MM.1S (cell line): ENCODE measurements at regions not wholly inside any gene's neighbourhood (a gene's known extent, or its start where the extent isn't known, plus 50 kb on each side); places are given as distances from the start of the nearest gene placed in this dataset.

Experiments
- CTCF ChIP-seq: fragments of 300-600 bp; sonication (generic); IDR thresholded peaks from 2 replicates; pipeline ENCODE4 v1.5.1; 2016; ENCODE audit warnings: antibody characterized with exemption, low read length, mixed read lengths
- EZH2 ChIP-seq: fragments of 300-600 bp; sonication (generic); optimal IDR thresholded peaks from 2 replicates; pipeline ENCODE3; 2017; ENCODE audit warnings: low read depth, mild to moderate bottlenecking, antibody characterized with exemption, low read length, mixed read lengths
- EZH2phosphoT487 ChIP-seq: fragments of 300-600 bp; sonication (generic); IDR thresholded peaks from 2 replicates; pipeline ENCODE4 v1.6.1; 2018; ENCODE audit warnings: antibody characterized with exemption, low read length

DNA sequence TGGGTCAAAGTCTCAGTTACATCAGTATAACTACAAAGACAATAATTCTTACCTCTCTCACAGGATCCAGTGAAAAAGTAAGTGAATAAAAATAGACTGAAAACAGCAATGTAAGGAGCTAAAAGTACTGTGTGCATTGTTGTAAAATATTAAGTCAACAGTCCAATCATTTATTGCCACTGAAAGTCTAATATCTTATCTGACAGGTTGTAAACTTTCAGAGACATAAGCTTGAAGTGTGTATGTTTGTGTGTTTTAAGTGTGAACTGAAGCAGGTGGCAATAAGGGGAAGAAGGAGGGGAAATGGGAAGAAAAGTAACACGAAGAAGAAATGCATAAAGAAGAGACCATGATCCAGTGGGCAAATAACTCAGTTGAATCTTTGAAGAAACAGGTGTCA, 229.7 kb upstream of the TAS2R1 start:
- TF ChIP-seq CTCF (no peak), EZH2 (no peak), EZH2phosphoT487 (no peak)
